Naive B cell (primary cell): ENCODE measurements at regions not wholly inside any gene's neighbourhood (a gene's known extent, or its start where the extent isn't known, plus 50 kb on each side); places are given as distances from the start of the nearest gene placed in this dataset.
A peak's percentile ranks its signal among the peaks of the same experiment; 100 is the strongest.

Experiments used
- ATAC-seq, 2 donors: fragments of 150-1000 bp; cut with Tn5 transposase; 2 replicates each; pipeline ENCODE4 v1.10.0; 2021; ENCODE audit warnings: low read depth in 2 of 2, mild to moderate bottlenecking in 2 of 2, moderate library complexity in 2 of 2
- DNase-seq: peaks from one replicate; pipeline ENCODE4 v3.0.0; 2022
- H3K27ac Mint-ChIP-seq, 6 donors: one replicate each; pipeline ENCODE4 v1.8.0; 2020 to 2022; ENCODE audit warnings: mild to moderate bottlenecking in 6 of 6, mixed read lengths in 6 of 6, moderate library complexity in 5 of 6, inconsistent platforms in 2 of 6
- H3K27me3 Mint-ChIP-seq, 3 donors: one replicate each; pipeline ENCODE4 v1.8.0; 2021 to 2022; ENCODE audit warnings: mixed read lengths in 3 of 3, mild to moderate bottlenecking in 1 of 3
- H3K36me3 Mint-ChIP-seq, 2 donors: one replicate each; pipeline ENCODE4 v1.8.0; 2020 to 2022; ENCODE audit warnings: mixed read lengths in 2 of 2, inconsistent platforms in 1 of 2, mild to moderate bottlenecking in 1 of 2
- H3K4me1 Mint-ChIP-seq, 3 donors: one replicate each; pipeline ENCODE4 v1.8.0; 2020 to 2022; ENCODE audit warnings: mixed read lengths in 3 of 3, inconsistent platforms in 1 of 3, mild to moderate bottlenecking in 1 of 3, moderate library complexity in 1 of 3
- H3K4me3 Mint-ChIP-seq, 8 donors: one replicate each; pipeline ENCODE4 v1.8.0; 2020 to 2022; ENCODE audit warnings: mild to moderate bottlenecking in 8 of 8, mixed read lengths in 8 of 8, moderate library complexity in 8 of 8, inconsistent platforms in 2 of 8
- H3K9me3 Mint-ChIP-seq, 7 donors: one replicate each; pipeline ENCODE4 v1.8.0; 2020 to 2022; ENCODE audit warnings: mixed read lengths in 7 of 7, mild to moderate bottlenecking in 5 of 7, inconsistent platforms in 2 of 7, moderate library complexity in 1 of 7

DNA sequence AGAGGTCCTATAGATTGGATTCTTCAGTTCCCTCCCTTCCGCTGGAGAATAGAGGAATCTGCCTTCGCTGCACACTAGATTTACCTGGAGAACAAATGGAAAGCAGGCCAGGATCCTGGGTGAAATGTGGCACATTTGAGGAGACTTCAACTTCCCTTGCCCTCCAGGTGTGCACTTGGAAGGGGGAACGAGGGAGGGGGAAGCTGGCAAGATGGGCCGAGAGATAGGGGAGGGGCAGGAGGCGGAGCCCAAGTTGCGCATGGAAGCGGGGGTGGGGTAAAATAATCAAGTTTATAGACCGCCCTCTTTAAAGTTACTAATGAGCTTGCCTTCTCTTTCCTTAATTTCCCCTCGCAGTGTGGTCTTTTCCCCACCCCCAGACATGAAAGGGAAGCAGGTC is 155.7 kb upstream of the CAMK1G start:
- peaks cover 15 to 29% (median 27%) of the 10 kb centered on the region in 3 donors for H3K27me3 Mint-ChIP-seq
- H3K27ac Mint-ChIP-seq, result no peak overlapping the region

DNA sequence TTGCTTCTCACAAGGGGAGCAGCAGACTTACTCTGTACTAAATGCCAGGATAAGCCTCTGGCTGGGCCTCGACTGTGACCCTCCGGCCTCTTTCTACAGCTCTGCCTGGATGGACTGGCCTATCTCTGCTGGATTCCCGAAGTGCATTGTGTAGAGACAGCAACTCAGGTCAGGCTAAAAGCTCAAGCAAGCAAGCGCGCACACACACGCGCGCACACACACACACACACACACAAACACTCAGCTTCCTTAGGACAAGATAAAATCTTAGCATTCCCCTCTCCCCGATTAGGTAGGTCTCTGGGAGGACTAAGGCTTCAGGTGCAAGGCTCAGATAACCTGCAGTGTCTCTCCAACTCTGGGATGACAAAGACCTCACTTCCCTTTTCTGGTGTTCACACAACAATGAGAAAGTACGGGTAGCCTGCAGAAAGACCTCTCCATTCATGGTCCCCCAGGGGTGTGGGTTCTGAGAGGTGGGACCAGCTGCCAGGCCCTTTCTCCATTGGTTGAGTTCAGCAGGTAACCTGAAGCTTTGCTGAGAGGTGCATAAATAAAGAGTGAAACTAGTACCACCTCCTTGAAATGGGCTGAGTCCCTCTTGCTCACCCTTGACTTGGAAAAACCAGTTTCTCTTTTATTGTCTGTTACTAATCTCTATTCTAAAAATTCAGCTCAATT is 155.1 kb upstream of the CAMK1G start:
- H3K4me1 Mint-ChIP-seq, result no peaks in the 10 kb centered on the region
- no peak for DNase-seq
- peaks cover 0 to 4% (median 0%) of the 10 kb centered on the region in 7 donors for H3K9me3 Mint-ChIP-seq
- H3K36me3 Mint-ChIP-seq, result no peaks in the 10 kb centered on the region
- no peak overlapping the region for H3K27ac Mint-ChIP-seq
- H3K27me3 Mint-ChIP-seq, result peaks cover 9 to 26% (median 23%) of the 10 kb centered on the region in 3 donors
- H3K4me3 Mint-ChIP-seq, result no peak overlapping the region
- ATAC-seq, result no peak

More for the DNA sequence above, 155.7 kb upstream of the CAMK1G start:
- no peaks in the 10 kb centered on the region for H3K36me3 Mint-ChIP-seq
- H3K4me3 Mint-ChIP-seq, result no peak overlapping the region
- H3K4me1 Mint-ChIP-seq, result no peaks in the 10 kb centered on the region
- H3K9me3 Mint-ChIP-seq, result peaks cover 0 to 4% (median 0%) of the 10 kb centered on the region in 7 donors
- DNase-seq (no peak), ATAC-seq (no peak)

DNA sequence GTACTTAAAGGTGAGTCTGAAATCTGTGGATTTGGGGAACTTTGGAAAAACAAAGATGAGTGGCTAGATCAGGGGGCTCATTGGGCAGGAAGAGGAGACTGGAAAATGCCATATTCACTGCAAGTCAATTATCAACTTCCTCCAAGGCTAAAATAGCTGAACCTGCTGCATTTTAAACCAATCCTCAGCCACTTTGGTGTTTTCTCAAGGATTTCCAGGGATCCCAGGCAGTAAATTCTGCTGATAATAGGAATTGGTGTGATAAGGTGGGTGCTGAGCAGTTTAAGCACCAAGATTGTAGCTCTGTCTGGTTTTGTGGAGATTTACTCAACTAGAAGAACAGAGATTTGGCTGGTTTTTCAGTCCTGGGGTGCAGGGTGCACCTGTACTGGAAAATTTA is 153.9 kb upstream of the CAMK1G start:
- DNase-seq (no peak), ATAC-seq (no peak)
- H3K36me3 Mint-ChIP-seq, result no peaks in the 10 kb centered on the region
- H3K4me1 Mint-ChIP-seq, result no peaks in the 10 kb centered on the region
- H3K4me3 Mint-ChIP-seq, result no peak overlapping the region
- H3K27me3 Mint-ChIP-seq, result peaks cover 7 to 26% (median 23%) of the 10 kb centered on the region in 3 donors
- H3K27ac Mint-ChIP-seq, result no peak overlapping the region
- peaks cover 0 to 4% (median 0%) of the 10 kb centered on the region in 7 donors for H3K9me3 Mint-ChIP-seq

DNA sequence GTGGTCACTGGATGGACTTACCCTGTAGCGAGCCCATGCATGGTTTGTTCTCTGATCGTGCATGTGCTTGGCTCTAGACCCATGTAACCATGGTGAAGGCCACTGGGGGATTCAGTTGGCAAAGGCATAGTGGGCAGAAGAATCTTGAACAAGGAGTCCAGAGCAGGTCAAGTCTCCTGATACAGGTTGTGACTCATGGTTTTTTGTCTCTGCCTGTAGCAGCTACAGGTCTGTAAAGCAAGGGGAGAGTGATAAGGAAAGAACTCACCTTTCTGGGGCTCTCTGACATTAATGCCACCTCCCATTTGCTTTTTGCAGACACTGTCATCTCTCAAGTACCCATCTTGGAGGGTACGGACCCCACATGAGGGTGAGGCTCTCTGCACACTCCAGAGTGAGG is 153.4 kb upstream of the CAMK1G start:
- DNase-seq (no peak), ATAC-seq (no peak)
- Mint-ChIP-seq H3K4me1 (no peaks in the 10 kb centered on the region), H3K36me3 (no peaks in the 10 kb centered on the region), H3K9me3 (peaks cover 0 to 4% (median 0%) of the 10 kb centered on the region in 7 donors), H3K4me3 (no peak overlapping the region), H3K27ac (peak overlapping the region in 1 of 6 donors; percentile 37), H3K27me3 (peaks cover 7 to 26% (median 23%) of the 10 kb centered on the region in 3 donors)

DNA sequence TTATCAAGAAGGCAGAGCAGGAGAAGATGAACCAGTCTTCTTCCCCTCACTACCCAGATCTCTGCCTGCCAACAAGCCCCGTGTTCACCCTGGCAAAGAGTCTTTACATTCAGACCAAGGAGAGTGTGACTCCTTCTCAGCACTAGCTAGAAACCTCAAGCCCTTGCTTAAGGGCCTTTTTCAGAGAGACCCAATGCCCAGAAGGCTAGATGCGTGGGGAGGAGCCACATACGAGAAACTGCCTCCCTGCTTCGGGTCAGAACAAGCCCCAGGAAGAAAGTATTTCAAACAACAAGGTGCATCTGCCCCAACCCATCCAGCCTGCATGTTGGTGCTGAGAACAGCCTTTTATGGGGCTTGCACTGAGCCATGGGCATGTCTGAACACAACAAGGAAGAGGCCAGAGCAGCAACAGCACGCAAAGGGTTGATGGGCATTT is 152.7 kb upstream of the CAMK1G start:
- Mint-ChIP-seq H3K9me3 (peaks cover 0 to 3% (median 0%) of the 10 kb centered on the region in 7 donors), H3K27me3 (peaks cover 11 to 28% (median 26%) of the 10 kb centered on the region in 3 donors), H3K27ac (no peak overlapping the region), H3K4me1 (no peaks in the 10 kb centered on the region), H3K4me3 (no peak overlapping the region), H3K36me3 (no peaks in the 10 kb centered on the region)
- DNase-seq (no peak), ATAC-seq (no peak)

- no peak overlapping the region for H3K4me3 Mint-ChIP-seq
- H3K27me3 Mint-ChIP-seq, result peaks cover 12 to 31% (median 26%) of the 10 kb centered on the region in 3 donors
- H3K9me3 Mint-ChIP-seq, result peaks cover 0 to 3% (median 0%) of the 10 kb centered on the region in 7 donors
- no peaks in the 10 kb centered on the region for H3K4me1 Mint-ChIP-seq
- ATAC-seq, result no peak
- H3K36me3 Mint-ChIP-seq, result no peaks in the 10 kb centered on the region
- DNase-seq, result no peak
- H3K27ac Mint-ChIP-seq, result no peak overlapping the region
These were observed 152.1 kb upstream of the CAMK1G start for GRCh38 chr1:209431402-209431801.

- ATAC-seq (no peak), DNase-seq (no peak)
- Mint-ChIP-seq H3K27me3 (peaks cover 12 to 30% (median 29%) of the 10 kb centered on the region in 3 donors), H3K4me3 (no peak overlapping the region), H3K4me1 (no peaks in the 10 kb centered on the region), H3K36me3 (no peaks in the 10 kb centered on the region), H3K9me3 (peaks cover 0 to 3% (median 0%) of the 10 kb centered on the region in 7 donors), H3K27ac (no peak overlapping the region)
These were observed 151.6 kb upstream of the CAMK1G start for GRCh38 chr1:209431813-209432442.

GRCh38 chr1:209432443-209432825 is 151.1 kb upstream of the CAMK1G start:
- Mint-ChIP-seq H3K27ac (no peak overlapping the region), H3K36me3 (no peaks in the 10 kb centered on the region), H3K27me3 (peaks cover 12 to 32% (median 29%) of the 10 kb centered on the region in 3 donors), H3K9me3 (peaks cover 0 to 3% (median 0%) of the 10 kb centered on the region in 7 donors), H3K4me1 (no peaks in the 10 kb centered on the region), H3K4me3 (no peak overlapping the region)
- no peak for DNase-seq
- ATAC-seq, result no peak

- Mint-ChIP-seq H3K9me3 (peaks cover 0 to 2% (median 1%) of the 10 kb centered on the region in 7 donors), H3K4me3 (no peak overlapping the region), H3K4me1 (no peaks in the 10 kb centered on the region), H3K27me3 (peaks cover 12 to 29% (median 27%) of the 10 kb centered on the region in 3 donors), H3K36me3 (no peaks in the 10 kb centered on the region), H3K27ac (no peak overlapping the region)
- ATAC-seq, result no peak
- DNase-seq, result no peak
These were observed 149.9 kb upstream of the CAMK1G start for GRCh38 chr1:209433649-209434031.

GRCh38 chr1:209434066-209434465 is 149.4 kb upstream of the CAMK1G start:
- Mint-ChIP-seq H3K9me3 (peaks cover 0 to 5% (median 2%) of the 10 kb centered on the region in 7 donors), H3K4me3 (peak overlapping the region in 1 of 8 donors; percentile 50), H3K27ac (no peak overlapping the region), H3K4me1 (no peaks in the 10 kb centered on the region), H3K36me3 (no peaks in the 10 kb centered on the region), H3K27me3 (peaks cover 12 to 29% (median 27%) of the 10 kb centered on the region in 3 donors)
- no peak for ATAC-seq
- no peak for DNase-seq

- Mint-ChIP-seq H3K4me3 (no peak overlapping the region), H3K9me3 (peaks cover 0 to 10% (median 3%) of the 10 kb centered on the region in 7 donors), H3K27me3 (peaks cover 11 to 28% (median 26%) of the 10 kb centered on the region in 3 donors), H3K36me3 (peaks cover 0 to under 1% of the 10 kb centered on the region in 2 donors), H3K4me1 (no peaks in the 10 kb centered on the region), H3K27ac (no peak overlapping the region)
- ATAC-seq (no peak), DNase-seq (no peak)
These were observed 148.8 kb upstream of the CAMK1G start for GRCh38 chr1:209434631-209435217.

- peaks cover 5 to 28% (median 14%) of the 10 kb centered on the region in 3 donors for H3K27me3 Mint-ChIP-seq
- H3K4me1 Mint-ChIP-seq, result no peaks in the 10 kb centered on the region
- H3K36me3 Mint-ChIP-seq, result peaks cover 0 to 6% of the 10 kb centered on the region in 2 donors
- DNase-seq, result no peak
- no peak overlapping the region for H3K4me3 Mint-ChIP-seq
- no peak for ATAC-seq
- H3K9me3 Mint-ChIP-seq, result peaks cover 4 to 14% (median 7%) of the 10 kb centered on the region in 7 donors
- H3K27ac Mint-ChIP-seq, result no peak overlapping the region
These were observed 147.6 kb upstream of the CAMK1G start for GRCh38 chr1:209435654-209436566.

GRCh38 chr1:209439828-209440227 is 143.7 kb upstream of the CAMK1G start:
- no peak for DNase-seq
- Mint-ChIP-seq H3K36me3 (peaks cover 0 to 6% of the 10 kb centered on the region in 2 donors), H3K4me3 (no peak overlapping the region), H3K27me3 (peaks cover 5 to 36% (median 9%) of the 10 kb centered on the region in 3 donors), H3K27ac (no peak overlapping the region), H3K9me3 (peaks cover 4 to 14% (median 9%) of the 10 kb centered on the region in 7 donors), H3K4me1 (no peaks in the 10 kb centered on the region)
- ATAC-seq, result no peak
